GM12865 (cell line): ENCODE measurements at regions not wholly inside any gene's neighbourhood (a gene's known extent, or its start where the extent isn't known, plus 50 kb on each side); places are given as distances from the start of the nearest gene placed in this dataset.

ENCODE experiments used
- DNase-seq: peaks from one replicate; pipeline ENCODE4 v3.0.0; 2010; ENCODE audit warnings: low read depth
- H3K4me3 ChIP-seq: 2 replicates; pipeline ENCODE4 v1.5.1; 2011; ENCODE audit warnings: mild to moderate bottlenecking, low read depth, low read length, control low read depth
- CTCF ChIP-seq: IDR thresholded peaks from 2 replicates; pipeline ENCODE4 v1.5.1; 2011; ENCODE audit warnings: low read length, control low read depth, low read depth, inconsistent platforms; ENCODE audit not compliant: insufficient read depth; ENCODE audit errors: missing control alignments

- H3K4me3 ChIP-seq: no peak overlapping the region
- DNase-seq: no peak
- TF ChIP-seq CTCF: no peak
These were observed 55.1 kb upstream of the TNIP3 start for GRCh38 chr4:121219227-121219626.

GRCh38 chr4:121217351-121217750 is 53.2 kb upstream of the TNIP3 start:
- no peak for DNase-seq
- H3K4me3 ChIP-seq: no peak overlapping the region
- TF ChIP-seq CTCF: no peak

- no peak overlapping the region for H3K4me3 ChIP-seq
- TF ChIP-seq CTCF: no peak
- DNase-seq: no peak
These were observed 52.3 kb upstream of the TNIP3 start for GRCh38 chr4:121216461-121216860.

- no peak for TF ChIP-seq CTCF
- DNase-seq: no peak
- no peak overlapping the region for H3K4me3 ChIP-seq
These were observed 49.8 kb upstream of the TNIP3 start for GRCh38 chr4:121213940-121214339.
